Liver (tissue), 8 donors: ENCODE measurements at regions not wholly inside any gene's neighbourhood (a gene's known extent, or its start where the extent isn't known, plus 50 kb on each side); places are given as distances from the start of the nearest gene placed in this dataset.

ENCODE experiments used
- DNase-seq: peaks from one replicate; pipeline ENCODE4 v3.0.0-alpha.2; 2017; ENCODE audit warnings: low spot score
- H3K27ac ChIP-seq, 2 donors: one replicate each; pipeline ENCODE4 v1.7.0; 2013; ENCODE audit warnings: inconsistent platforms in 2 of 2, low read length in 2 of 2, control low read depth in 1 of 2, low read depth in 1 of 2, mild to moderate bottlenecking in 1 of 2
- H3K27me3 ChIP-seq, 4 donors: one replicate each; pipeline versions ENCODE4 v1.6.1 to v1.7.0; 2013; ENCODE audit warnings: low read length in 3 of 4, inconsistent platforms in 1 of 4, mild to moderate bottlenecking in 1 of 4, moderate library complexity in 1 of 4; ENCODE audit not compliant: control insufficient read depth in 4 of 4, insufficient read depth in 4 of 4
- H3K36me3 ChIP-seq, 4 donors: one replicate each; pipeline versions ENCODE4 v1.6.1 to v1.7.0; 2013; ENCODE audit warnings: low read length in 3 of 4, mild to moderate bottlenecking in 3 of 4, low read depth in 1 of 4, moderate library complexity in 1 of 4; ENCODE audit not compliant: control insufficient read depth in 4 of 4, insufficient read depth in 3 of 4
- H3K4me1 ChIP-seq, 4 donors: one replicate each; pipeline versions ENCODE4 v1.6.1 to v1.7.0; 2013; ENCODE audit warnings: low read length in 3 of 4, mild to moderate bottlenecking in 3 of 4, moderate library complexity in 1 of 4; ENCODE audit not compliant: control insufficient read depth in 4 of 4, insufficient read depth in 4 of 4
- H3K4me3 ChIP-seq, 3 donors: one replicate each; pipeline versions ENCODE4 v1.6.1 to v1.7.0; 2013; ENCODE audit warnings: low read length in 3 of 3, control low read depth in 1 of 3, low read depth in 1 of 3, mild to moderate bottlenecking in 1 of 3
- H3K9ac ChIP-seq, 2 donors: one replicate each; pipeline ENCODE4 v1.7.0; 2013; ENCODE audit warnings: low read length in 2 of 2, mild to moderate bottlenecking in 2 of 2, moderate library complexity in 2 of 2, control low read depth in 1 of 2, low read depth in 1 of 2
- H3K9me3 ChIP-seq, 4 donors: one replicate each; pipeline versions ENCODE4 v1.6.1 to v1.7.0; 2013; ENCODE audit warnings: low read length in 3 of 4; ENCODE audit not compliant: control insufficient read depth in 4 of 4
- ATF3 ChIP-seq: IDR thresholded peaks from 2 replicates; pipeline ENCODE4 v1.6.1; 2016; ENCODE audit warnings: antibody characterized with exemption
- CTCF ChIP-seq: fragments of 150-350 bp; IDR thresholded peaks from 2 replicates; pipeline ENCODE4 v1.5.1; 2017; ENCODE audit warnings: improper control_type of control experiment, low read depth, low read length; ENCODE audit not compliant: missing input control
- EGR1 ChIP-seq, 2 donors: IDR thresholded peaks; 2 replicates each; pipeline ENCODE4 v1.6.1; 2016 to 2018; ENCODE audit warnings: antibody characterized with exemption in 2 of 2, low read depth in 2 of 2
- FOXA1 ChIP-seq: IDR thresholded peaks from 2 replicates; pipeline ENCODE4 v1.6.1; 2016; ENCODE audit warnings: antibody characterized with exemption
- FOXA2 ChIP-seq: IDR thresholded peaks from 2 replicates; pipeline ENCODE4 v1.6.1; 2016; ENCODE audit warnings: antibody characterized with exemption
- GABPA ChIP-seq, 2 donors: IDR thresholded peaks in 1 of 2; conservative IDR thresholded peaks in 1 of 2; 2 replicates each; pipeline ENCODE4 v1.6.1; 2016; ENCODE audit warnings: antibody characterized with exemption in 2 of 2, mild to moderate bottlenecking in 1 of 2, moderate library complexity in 1 of 2
- HNF4G ChIP-seq: IDR thresholded peaks from 2 replicates; pipeline ENCODE4 v1.6.1; 2016; ENCODE audit warnings: antibody characterized with exemption
- JUND ChIP-seq, 2 donors: IDR thresholded peaks; 2 replicates each; pipeline ENCODE4 v1.6.1; 2016; ENCODE audit warnings: antibody characterized with exemption in 2 of 2
- NR2F2 ChIP-seq: IDR thresholded peaks from 2 replicates; pipeline ENCODE4 v1.6.1; 2016; ENCODE audit warnings: antibody characterized with exemption
- RAD21 ChIP-seq, 2 donors: IDR thresholded peaks; 2 replicates each; pipeline ENCODE4 v1.6.1; 2016; ENCODE audit warnings: antibody characterized with exemption in 2 of 2, mild to moderate bottlenecking in 2 of 2
- REST ChIP-seq: IDR thresholded peaks from 2 replicates; pipeline ENCODE4 v1.6.1; 2016; ENCODE audit warnings: antibody characterized with exemption, mild to moderate bottlenecking
- RXRA ChIP-seq, 2 donors: IDR thresholded peaks; 2 replicates each; pipeline ENCODE4 v1.6.1; 2017 to 2018; ENCODE audit warnings: antibody characterized with exemption in 2 of 2, mild to moderate bottlenecking in 1 of 2
- SP1 ChIP-seq: IDR thresholded peaks from 2 replicates; pipeline ENCODE4 v1.6.1; 2018; ENCODE audit warnings: antibody characterized with exemption, mild to moderate bottlenecking
- TAF1 ChIP-seq: conservative IDR thresholded peaks from 2 replicates; pipeline ENCODE4 v1.6.1; 2016; ENCODE audit warnings: antibody characterized with exemption, mild to moderate bottlenecking
- YY1 ChIP-seq: IDR thresholded peaks from 2 replicates; pipeline ENCODE4 v1.6.1; 2016; ENCODE audit warnings: antibody characterized with exemption, mild to moderate bottlenecking
- ZBTB33 ChIP-seq: IDR thresholded peaks from 2 replicates; pipeline ENCODE4 v1.6.1; 2016; ENCODE audit warnings: antibody characterized with exemption
- WGBS: extraction: QIAGEN DNeasy Blood & Tissue Kit; methylation state at CpG from one replicate; pipeline ENCODE4 v1.1.7; 2013; 5-methylcytosine and 5-hydroxymethylcytosine counted together
- TF ChIP-seq, protein P1 (sequence below): IDR thresholded peaks from 2 replicates; pipeline ENCODE4 v1.6.1; 2016; ENCODE audit warnings: antibody characterized with exemption
- donor health status: healthy.
- donor health status: healthy.
- donor health status: healthy.
- donor health status: healthy.
- donor health status: healthy.

GRCh38 chr1:220970311-220970710 lies 91.1 kb downstream of the HLX start:
- H3K27ac ChIP-seq = no peak overlapping the region
- 76% methylated on average over 4 of the region's 4 CpGs for WGBS
- H3K27me3 ChIP-seq = no peaks in the 10 kb centered on the region
- DNase-seq = no peak
- H3K4me1 ChIP-seq = no peaks in the 10 kb centered on the region
- H3K9ac ChIP-seq = no peak overlapping the region
- TF ChIP-seq SP1 = no peak
- TF ChIP-seq FOXA1 = no peak
- no peak for TF ChIP-seq FOXA2
- TF ChIP-seq EGR1 (IDR thresholded peaks at IDR 0.05; ENCODE audit: low read depth in 2 of 2) = no peak
- TF ChIP-seq ATF3 = no peak
- no peak for TF ChIP-seq YY1
- no peak for TF ChIP-seq TAF1
- no peak for TF ChIP-seq ZBTB33
- TF ChIP-seq, protein P1, sequence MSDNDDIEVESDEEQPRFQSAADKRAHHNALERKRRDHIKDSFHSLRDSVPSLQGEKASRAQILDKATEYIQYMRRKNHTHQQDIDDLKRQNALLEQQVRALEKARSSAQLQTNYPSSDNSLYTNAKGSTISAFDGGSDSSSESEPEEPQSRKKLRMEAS = no peak
- no peak for TF ChIP-seq JUND (IDR thresholded peaks at IDR 0.05)
- TF ChIP-seq HNF4G = no peak
- no peak for TF ChIP-seq NR2F2
- TF ChIP-seq RAD21 (IDR thresholded peaks at IDR 0.05) = no peak
- TF ChIP-seq REST = no peak
- TF ChIP-seq GABPA (IDR thresholded peaks at IDR 0.05 in 1 of 2, conservative IDR thresholded peaks at IDR 0.05 in 1 of 2) = no peak
- no peak for TF ChIP-seq RXRA (IDR thresholded peaks at IDR 0.05)
- no peak for TF ChIP-seq CTCF
- no peak overlapping the region for H3K4me3 ChIP-seq
- no peaks in the 10 kb centered on the region for H3K9me3 ChIP-seq
- H3K36me3 ChIP-seq = no peaks in the 10 kb centered on the region

GRCh38 chr1:220971221-220971620 lies 92.0 kb downstream of the HLX start:
- no peaks in the 10 kb centered on the region for H3K27me3 ChIP-seq
- H3K9me3 ChIP-seq = no peaks in the 10 kb centered on the region
- H3K27ac ChIP-seq = no peak overlapping the region
- H3K36me3 ChIP-seq = no peaks in the 10 kb centered on the region
- no peak for DNase-seq
- 91% methylated on average over 5 of the region's 5 CpGs for WGBS
- no peak overlapping the region for H3K9ac ChIP-seq
- no peaks in the 10 kb centered on the region for H3K4me1 ChIP-seq
- no peak overlapping the region for H3K4me3 ChIP-seq
- TF ChIP-seq TAF1 = no peak
- TF ChIP-seq RXRA (IDR thresholded peaks at IDR 0.05) = no peak
- TF ChIP-seq SP1 = no peak
- no peak for TF ChIP-seq JUND (IDR thresholded peaks at IDR 0.05)
- no peak for TF ChIP-seq RAD21 (IDR thresholded peaks at IDR 0.05)
- no peak for TF ChIP-seq CTCF
- no peak for TF ChIP-seq REST
- no peak for TF ChIP-seq EGR1 (IDR thresholded peaks at IDR 0.05; ENCODE audit: low read depth in 2 of 2)
- TF ChIP-seq FOXA1 = no peak
